HG02623 (cell line): ENCODE measurements at regions not wholly inside any gene's neighbourhood (a gene's known extent, or its start where the extent isn't known, plus 50 kb on each side); places are given as distances from the start of the nearest gene placed in this dataset.
"Not testable (repeated sequence)": the region's sequence is repeated elsewhere in the genome, so short reads cannot be mapped to it uniquely, and the experiment has no call there.

ENCODE experiments used
- ATAC-seq: cut with Tn5 transposase; IDR thresholded peaks from one replicate; pipeline ENCODE4 v1.9.1; 2021; ENCODE audit warnings: moderate library complexity; ENCODE audit not compliant: unreplicated experiment

- no peak for ATAC-seq
Measured at GRCh38 chr2:65749545-65749944, 317.1 kb upstream of the SPRED2 start.

DNA sequence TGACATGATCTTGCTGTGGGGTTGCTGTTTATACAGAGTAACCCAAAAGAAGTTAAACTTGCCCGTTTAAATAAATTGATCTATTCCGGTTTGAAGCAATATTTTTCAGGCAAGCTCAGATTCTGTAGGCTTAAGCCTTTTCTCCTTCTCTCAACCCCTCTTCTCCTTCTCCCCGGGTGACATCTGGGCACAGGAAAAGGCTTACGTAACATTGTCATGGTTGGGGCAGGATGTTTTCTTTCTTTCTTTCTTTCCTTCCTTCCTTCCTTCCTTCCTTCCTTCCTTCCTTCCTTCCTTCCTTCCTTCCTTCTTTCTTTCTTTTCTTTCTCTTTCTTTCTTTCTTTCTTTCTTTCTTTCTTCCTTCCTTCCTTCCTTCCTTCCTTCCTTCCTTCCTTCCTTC, 315.5 kb upstream of the SPRED2 start:
- ATAC-seq: not testable (repeated sequence)

GRCh38 chr2:65746931-65747675, 314.7 kb upstream of the SPRED2 start:
- no peak for ATAC-seq

GRCh38 chr2:65744477-65745200, 312.2 kb upstream of the SPRED2 start:
- no peak for ATAC-seq

- ATAC-seq: no peak
Measured at GRCh38 chr2:65742977-65743376, 310.6 kb upstream of the SPRED2 start.

DNA sequence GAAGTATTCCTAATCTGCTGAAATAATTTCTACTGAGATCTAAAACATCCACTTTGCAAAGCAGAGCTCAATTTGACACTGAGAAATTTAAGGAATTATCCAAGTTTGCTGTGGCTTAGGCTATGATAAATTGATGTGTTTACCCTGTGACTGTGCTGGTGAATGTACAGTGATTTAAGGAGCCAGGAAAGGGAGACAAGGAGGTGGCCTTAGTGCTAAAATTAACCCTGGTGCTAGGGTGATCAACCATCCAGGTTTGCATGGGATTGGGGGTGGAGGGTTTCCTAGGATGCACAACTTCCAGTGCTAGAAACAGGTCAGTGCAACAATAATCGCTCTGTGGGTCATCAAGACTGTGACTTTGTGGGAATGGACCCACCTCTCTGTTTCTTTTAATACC, 307.5 kb upstream of the SPRED2 start:
- no peak for ATAC-seq

- ATAC-seq: no peak
Measured at GRCh38 chr2:65737452-65738011, 305.1 kb upstream of the SPRED2 start.

DNA sequence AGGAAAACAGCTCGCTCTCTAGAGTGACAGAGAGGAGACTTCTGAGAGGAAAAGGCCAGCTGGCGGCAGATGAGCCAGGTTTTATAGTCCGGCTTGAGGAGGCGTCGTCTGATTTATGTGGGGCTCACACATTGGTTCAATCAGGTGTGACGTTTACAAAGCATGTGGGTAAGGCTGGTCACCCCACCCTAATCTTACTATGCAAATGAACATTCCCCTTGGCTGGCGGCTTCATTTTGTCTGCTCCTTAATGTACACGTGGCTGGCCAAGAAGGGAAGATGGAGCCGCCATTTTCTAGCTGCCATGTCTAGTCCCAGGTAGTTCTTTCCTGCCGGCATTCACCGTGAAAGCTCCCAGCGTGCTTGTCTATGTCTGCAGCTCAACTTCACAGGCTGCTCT, 299.1 kb upstream of the SPRED2 start:
- no peak for ATAC-seq

GRCh38 chr2:65730186-65730585, 297.8 kb upstream of the SPRED2 start:
- ATAC-seq: no peak

- no peak for ATAC-seq
Measured at GRCh38 chr2:65729246-65729645, 296.8 kb upstream of the SPRED2 start.

- no peak for ATAC-seq
Measured at GRCh38 chr2:65728477-65729180, 296.2 kb upstream of the SPRED2 start.

DNA sequence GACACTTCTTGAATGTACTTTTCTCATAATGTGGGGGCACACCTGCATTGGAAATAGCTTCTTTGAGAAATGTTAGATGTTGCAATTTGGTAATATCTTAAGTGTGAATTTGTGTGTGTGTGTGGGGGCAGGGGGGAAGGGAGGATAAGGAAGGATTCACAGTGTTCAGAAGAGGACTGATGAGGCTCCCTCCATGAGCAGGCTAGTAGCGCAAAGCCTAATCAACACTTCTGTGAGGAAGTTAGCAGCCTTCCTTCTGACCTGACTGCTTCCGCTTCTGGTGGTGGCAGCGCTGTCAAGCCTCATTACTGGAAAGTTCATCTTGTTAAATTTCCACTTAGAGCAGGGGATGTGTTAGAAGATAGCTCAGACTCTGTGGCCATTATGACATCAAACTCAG, 295.4 kb upstream of the SPRED2 start:
- no peak for ATAC-seq

- ATAC-seq: no peak
Measured at GRCh38 chr2:65727381-65727780, 295.0 kb upstream of the SPRED2 start.

DNA sequence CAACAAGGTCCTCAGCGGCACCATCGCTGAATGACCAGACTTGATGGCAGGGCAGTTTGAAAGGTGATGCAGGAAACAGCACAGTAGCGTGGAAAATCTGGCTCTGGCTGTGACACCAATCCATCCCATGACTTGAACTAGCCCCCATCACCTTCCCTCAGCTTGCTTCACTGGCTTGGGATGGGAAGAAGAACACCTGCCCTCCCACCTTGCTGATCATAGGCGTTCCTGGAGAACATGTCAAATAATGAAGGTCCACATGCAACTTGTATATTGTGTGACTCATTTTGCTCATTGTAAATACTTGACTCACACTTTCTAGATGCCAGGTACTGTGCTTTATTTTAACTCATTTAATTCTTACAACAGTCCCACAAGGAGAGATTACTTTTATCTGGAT, 292.4 kb upstream of the SPRED2 start:
- ATAC-seq: no peak

DNA sequence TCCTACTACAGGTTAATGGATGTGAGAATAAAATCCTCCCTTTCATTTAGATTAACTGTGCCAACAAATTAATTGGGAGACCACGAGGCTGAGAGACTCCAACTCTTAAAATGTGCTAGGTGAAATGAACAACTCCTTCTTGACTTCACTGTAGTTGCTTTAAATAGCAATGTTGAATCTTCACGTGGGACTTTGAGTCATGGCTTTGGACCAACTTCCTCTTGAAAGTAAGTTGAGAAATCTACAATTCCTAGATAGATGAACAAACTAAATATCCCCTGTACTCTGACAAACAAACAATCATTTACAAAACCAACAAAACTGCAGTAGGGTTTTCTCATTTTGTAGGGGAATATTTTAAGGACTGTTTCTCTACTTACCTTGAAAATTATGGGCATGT, 291.9 kb upstream of the SPRED2 start:
- ATAC-seq: no peak

DNA sequence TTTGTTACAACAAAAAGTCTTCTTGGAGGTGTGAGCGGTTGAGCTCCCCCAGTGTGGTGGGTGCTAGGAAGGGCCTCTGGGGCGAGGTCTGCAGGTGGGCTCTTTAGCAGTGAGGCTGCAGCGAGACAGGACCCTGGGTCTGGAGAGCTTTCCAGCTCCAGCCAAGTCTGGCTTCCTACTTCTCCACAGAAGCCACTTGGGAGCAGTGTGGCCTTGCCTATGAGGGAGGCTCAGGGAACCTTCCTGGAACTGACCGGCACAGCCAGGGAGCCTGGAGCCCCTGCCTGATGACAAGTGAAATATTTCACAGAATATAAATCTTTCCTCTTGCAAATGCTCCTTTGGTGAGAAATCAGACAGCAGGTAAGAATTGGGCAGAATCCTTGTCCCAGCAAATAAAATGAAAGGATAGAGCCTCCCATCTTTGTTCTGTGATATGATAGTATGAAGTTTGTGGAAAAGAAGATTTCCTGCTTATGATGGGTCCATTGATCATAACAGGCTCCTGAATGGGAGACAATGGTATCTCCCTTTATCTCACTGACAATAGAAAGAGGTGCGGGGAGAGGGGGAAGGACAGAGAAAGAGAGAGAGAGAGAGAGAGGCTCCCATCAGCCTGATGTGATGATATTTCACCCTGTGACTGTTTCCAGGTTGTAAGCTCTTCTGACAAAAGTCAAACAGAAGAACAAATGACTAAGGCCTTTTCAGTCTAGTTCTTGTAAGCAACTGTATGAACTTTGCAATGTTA, 289.8 kb upstream of the SPRED2 start:
- ATAC-seq: no peak

- ATAC-seq: no peak
Measured at GRCh38 chr2:65716698-65717097, 284.3 kb upstream of the SPRED2 start.

GRCh38 chr2:65715323-65715722, 282.9 kb upstream of the SPRED2 start:
- ATAC-seq: no peak

DNA sequence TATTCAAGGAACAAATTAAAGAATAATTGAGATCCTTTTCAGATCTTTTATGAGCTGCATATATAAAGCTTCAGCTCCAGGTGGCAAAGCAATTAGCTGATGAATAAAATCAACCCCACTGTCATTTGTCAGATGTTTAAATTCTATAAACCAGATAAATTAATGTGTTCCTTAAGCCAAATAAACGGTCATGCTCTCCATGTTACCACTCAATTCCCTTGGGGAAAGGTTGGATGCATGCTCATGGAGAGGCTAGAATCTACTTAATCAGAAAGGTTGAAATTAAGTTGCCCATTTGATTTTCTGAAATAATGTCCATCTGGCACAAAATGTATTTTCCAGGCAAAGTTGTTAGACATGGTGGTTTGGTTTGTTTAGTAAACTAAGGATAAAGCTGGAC, 282.5 kb upstream of the SPRED2 start:
- no peak for ATAC-seq

DNA sequence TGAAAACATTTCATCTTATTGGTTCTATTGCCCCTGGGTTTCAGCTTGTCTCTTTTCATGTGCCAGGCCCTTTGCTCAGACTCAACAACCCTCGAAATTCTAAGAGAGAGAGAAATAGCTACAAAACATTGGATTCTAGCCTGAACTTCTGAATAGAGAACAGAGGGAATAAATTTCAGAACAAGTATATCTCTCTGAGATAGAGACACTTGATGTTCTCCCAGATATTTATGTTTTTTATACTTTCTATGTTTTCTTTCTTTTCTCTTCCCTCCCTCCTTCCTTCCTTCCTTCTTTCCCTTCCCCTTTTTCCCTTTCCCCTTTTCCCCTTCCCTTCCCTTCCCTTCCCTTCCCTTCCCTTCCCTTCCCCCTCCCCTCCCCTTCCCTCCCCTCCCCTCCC, 279.5 kb upstream of the SPRED2 start:
- no peak for ATAC-seq

DNA sequence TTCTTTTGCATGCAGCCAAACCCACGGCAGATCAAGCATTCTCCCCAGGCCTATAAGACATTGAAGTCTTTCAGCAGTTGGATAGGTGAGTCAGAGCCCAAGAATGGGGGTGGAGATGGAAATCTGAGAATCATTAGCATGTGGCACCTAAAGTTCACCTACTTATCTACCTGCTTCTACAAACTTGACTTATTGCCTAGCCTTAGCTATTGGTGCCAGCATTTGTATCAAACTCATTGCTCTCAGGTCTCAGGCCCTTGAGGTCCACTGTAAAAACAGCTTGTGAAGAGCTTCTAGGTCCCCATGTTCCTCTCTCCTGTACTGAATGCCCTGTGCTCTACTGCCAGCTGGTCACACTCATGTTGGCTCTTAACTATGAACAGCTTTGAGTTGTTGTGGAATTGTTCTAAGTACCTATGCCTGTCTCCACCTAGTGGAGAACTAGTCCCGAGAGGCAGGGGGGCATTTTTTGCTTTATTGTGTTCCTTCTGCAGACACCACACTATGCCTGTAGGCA, 278.4 kb upstream of the SPRED2 start:
- no peak for ATAC-seq
